SIG-M5 treated with dmso at 0.1 percent for 504 hours (cell line): ENCODE measurements at regions not wholly inside any gene's neighbourhood (a gene's known extent, or its start where the extent isn't known, plus 50 kb on each side); places are given as distances from the start of the nearest gene placed in this dataset.
A peak's percentile ranks its signal among the peaks of the same experiment; 100 is the strongest.
"Not testable (repeated sequence)": the region's sequence is repeated elsewhere in the genome, so short reads cannot be mapped to it uniquely, and the experiment has no call there.

ENCODE experiments used
- DNase-seq: peaks from one replicate; lab custom pipeline; 2025; ENCODE audit not compliant: unreplicated experiment; lab: John Stamatoyannopoulos, UW

GRCh38 chr15:70378126-70379031, 280.7 kb upstream of the TLE3 start:
- DNase-seq, result no peak

DNA sequence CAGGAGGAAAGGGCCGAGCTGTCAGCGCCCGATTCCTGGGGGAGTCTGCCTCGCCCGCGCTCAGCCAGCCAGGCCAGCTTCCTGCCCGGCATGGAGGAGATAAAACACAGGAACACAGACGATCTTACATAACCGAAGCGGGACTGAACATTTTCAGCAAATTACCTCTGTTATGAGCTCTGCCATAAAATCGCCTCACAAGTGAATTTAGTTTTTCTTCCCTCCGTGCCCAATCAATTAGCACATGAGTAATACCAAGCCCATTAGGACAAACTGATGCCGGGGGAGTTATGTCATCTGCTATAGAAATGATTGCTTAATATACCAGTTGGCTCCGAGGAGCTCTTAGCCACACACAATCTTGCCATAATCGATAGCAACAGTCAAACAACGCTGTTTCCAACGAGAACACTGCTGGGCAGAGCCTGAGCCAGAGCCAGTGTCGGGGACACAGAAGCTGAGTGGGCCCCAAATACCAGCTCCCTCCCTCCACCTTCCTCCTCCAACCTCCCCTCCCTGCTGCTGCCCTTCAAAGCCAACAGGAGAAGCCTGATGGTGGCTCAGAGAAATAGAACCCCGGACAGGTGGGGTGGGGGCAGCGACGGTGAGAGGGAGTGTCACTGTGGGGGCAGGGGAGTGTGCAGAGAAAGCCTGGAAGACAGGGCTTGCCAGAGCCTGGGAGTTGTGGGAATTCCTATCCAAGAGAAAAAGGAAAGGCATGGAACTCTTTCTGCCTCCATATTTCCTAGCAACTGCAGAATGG, 279.4 kb upstream of the TLE3 start:
- peak; percentile 56 for DNase-seq

- no peak for DNase-seq
These were observed 278.6 kb upstream of the TLE3 start for GRCh38 chr15:70376031-70376928.

- DNase-seq, result no peak
These were observed 277.9 kb upstream of the TLE3 start for GRCh38 chr15:70375586-70375985.

GRCh38 chr15:70375006-70375431, 277.3 kb upstream of the TLE3 start:
- DNase-seq, result no peak

DNA sequence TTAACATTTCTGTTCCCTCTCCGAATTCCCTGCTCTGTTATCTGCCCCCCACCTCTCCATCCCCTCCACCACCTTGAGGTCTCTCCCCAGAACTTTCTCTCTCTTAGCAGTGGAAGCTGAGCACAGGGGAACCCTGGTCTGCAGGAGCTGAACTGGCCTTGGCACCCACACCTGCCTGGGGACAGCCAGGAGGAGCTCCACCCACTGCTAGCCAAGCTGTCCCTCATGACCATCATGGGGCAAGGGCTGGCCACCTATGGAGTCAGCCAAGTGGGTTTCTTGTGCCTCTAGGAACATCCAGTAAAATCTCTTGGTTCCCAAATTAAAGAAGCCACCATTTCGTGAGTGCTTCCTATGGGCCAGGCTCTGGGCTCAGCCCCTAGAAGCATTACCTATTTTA, 276.4 kb upstream of the TLE3 start:
- no peak for DNase-seq

- DNase-seq, result not testable (repeated sequence)
These were observed 275.7 kb upstream of the TLE3 start for GRCh38 chr15:70373439-70373838.

- DNase-seq, result not testable (repeated sequence)
These were observed 270.4 kb upstream of the TLE3 start for GRCh38 chr15:70367913-70368705.

DNA sequence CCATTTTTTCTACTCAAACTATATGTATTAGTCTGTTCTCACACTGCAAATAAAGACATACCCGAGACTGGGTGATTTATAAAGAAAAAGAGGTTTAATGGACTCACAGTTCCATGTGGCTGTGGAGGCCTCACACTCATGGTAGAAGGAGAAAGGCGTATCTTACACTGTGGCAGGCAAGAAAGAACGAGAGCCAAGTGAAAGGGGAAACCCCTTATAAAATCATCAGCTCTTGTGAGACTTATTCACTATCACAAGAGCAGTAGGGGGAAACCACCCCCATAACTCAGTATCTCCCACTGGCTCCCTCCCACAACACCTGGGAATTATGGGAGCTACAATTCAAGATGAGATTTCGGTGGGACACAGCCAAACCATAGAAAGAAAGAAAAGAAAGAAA, 266.3 kb upstream of the TLE3 start:
- DNase-seq, result not testable (repeated sequence)

DNA sequence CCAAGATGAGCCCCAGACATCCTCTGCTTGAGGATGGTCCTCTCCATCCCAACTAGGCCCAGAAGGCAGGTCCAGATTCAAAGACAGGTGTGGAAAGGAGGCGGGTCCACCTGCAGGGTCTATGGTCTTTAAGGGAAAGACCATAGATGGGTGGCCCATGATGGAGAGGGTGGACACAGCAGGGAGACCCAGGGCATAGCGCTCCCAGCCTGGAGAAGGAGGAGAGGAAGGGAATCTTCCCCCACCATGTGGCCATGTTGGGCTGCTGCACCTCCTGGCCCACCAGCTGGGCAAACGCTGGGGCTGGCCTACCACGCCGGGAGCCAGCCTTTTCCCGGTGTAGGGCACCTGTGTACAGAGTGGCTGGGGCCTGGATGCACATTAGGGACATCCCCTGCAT, 265.2 kb upstream of the TLE3 start:
- DNase-seq, result no peak

DNA sequence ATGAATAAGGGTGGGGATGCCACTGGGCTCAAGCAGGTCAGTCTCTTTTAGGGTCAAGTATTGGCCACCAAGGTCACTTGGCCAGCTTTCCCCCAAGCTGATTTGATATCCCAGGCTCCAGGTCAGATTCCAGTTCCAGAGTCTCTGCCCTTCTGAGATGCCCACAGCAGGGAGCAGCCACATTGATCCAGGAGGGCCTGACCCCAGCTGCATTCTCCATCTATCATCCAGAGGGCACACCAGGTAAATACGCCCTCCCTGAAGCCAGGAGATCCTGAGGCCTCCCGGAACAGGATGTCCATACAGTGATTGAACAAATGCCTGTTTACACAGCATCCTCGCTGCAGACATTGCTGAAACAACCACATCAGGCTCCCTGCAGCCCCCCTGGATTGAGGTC, 264.6 kb upstream of the TLE3 start:
- no peak for DNase-seq

GRCh38 chr15:70361891-70362290, 264.2 kb upstream of the TLE3 start:
- no peak for DNase-seq

- no peak for DNase-seq
These were observed 263.4 kb upstream of the TLE3 start for GRCh38 chr15:70361106-70361505.

DNA sequence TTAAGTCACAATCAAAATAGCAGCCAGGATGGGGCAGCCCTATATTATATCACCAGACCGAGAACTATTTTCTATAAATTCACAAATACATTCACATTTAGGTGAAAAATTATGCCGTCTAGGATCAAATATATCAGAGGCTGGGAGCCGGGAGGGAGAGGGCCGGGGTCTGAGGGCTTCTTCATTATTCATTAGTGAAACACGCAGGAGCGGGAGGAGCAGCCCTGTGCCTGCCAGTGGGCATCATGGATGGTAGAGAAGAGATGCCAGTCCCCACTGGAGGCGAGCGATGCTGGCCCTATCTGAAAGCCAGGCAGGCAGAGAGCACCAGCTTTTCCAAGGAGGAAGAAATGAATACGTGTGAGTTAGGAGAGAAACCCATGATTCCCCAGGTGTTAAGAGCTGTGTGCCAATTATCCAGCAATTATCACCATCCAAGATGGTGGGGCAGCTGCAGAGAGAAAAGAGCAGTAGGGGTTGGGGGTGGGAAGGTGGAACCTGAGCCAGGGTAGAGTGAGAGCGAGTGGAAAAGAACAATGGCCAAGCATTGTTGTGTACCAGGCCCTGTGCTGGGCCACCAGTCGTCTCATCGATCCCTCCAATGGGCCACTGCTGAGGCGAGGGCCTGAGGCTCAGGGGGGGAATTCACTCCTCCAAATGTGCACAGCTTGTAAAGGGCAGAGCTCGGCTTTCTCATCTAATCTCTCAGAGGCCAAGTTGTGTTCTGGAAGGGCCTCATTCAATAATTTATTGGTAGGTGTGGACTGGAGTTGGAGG, 261.3 kb upstream of the TLE3 start:
- no peak for DNase-seq

- DNase-seq, result no peak
These were observed 260.5 kb upstream of the TLE3 start for GRCh38 chr15:70358011-70358819.

GRCh38 chr15:70357453-70357852, 259.7 kb upstream of the TLE3 start:
- DNase-seq, result no peak

DNA sequence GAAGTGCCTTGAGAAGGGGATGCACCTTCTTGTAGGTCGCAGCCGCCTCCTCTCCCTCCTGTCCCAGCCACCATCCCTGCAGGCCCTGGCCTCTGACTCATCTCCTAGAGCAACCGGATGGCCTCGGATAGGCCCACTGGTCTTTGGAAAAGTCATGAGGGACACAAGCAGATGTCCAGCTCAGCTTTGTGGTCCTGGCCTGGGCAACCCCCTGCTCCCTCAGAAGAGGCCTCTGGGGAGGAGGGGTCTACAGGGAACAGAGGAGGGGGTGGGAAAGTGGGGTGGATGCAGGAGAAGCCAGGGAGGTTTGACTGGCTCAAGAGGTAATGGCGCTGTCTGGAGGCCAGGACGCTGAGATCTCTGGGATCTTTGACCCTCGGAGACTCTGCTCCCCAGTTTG, 259.2 kb upstream of the TLE3 start:
- DNase-seq, result no peak

DNA sequence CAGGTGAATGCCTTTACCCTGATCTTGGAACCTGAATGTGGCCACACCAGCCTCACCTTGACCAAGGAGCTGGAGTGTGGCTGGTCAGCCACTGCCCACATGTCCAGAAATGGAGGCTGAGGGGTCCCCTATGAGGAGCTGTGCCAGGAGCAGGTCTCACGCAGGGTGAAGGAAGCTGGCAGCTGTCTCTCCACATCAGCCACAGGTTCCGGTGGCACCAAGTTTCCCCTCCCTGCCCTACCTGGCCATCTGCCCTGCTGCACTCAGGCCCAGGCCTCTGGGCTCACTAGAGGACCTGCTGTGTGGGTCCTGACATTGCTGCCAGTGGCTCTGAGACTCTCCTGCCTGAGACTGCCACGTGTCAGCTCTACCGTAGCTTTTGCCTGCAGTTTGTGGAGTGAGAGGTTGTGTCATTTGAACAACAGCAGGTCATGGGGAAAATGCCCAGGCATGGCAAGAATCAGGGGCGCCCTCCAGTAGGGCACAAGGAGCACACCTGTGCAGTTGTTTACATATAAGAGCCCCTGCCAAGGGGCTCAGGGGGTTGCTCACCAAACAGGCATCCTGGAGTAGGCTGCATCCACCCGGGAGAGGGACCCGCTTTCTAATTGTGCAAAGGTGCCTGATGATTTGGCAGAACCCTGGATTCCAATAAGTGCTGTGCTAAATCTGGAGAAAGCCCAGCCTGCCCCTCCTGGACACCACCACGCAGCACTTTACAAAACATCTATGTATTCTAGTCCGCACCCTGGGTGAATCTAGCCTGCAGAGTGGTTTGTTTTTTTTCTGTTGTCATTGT, 258.5 kb upstream of the TLE3 start:
- DNase-seq, result no peak
